ENCODE measurements at regions not wholly inside any gene's neighbourhood (a gene's known extent, or its start where the extent isn't known, plus 50 kb on each side); places are given as distances from the start of the nearest gene placed in this dataset.

DNA sequence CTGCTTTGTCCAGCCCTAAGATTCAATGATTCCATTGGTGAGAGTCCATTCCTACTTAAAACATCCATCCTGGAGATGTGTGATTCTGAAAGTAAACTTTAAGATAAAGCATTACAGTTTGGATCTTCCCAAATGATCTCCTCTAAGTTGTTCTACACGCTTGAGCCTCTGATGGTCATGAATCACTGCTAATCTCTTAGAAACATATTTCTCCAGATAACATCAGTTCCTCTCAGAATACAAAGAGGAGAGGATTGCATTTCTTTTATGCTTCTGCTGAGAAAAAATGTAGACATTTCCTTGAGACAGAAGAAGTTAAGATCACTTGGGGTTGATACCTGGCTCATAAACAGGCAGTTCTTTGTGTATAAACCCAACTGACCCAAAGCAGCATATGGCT, 281.2 kb upstream of the DPH6 start:
- no peaks in the 10 kb centered on the region for H3K36me3 ChIP-seq (ENCODE audit: control insufficient read depth, insufficient read depth, low read length)
- TF ChIP-seq, protein P1, sequence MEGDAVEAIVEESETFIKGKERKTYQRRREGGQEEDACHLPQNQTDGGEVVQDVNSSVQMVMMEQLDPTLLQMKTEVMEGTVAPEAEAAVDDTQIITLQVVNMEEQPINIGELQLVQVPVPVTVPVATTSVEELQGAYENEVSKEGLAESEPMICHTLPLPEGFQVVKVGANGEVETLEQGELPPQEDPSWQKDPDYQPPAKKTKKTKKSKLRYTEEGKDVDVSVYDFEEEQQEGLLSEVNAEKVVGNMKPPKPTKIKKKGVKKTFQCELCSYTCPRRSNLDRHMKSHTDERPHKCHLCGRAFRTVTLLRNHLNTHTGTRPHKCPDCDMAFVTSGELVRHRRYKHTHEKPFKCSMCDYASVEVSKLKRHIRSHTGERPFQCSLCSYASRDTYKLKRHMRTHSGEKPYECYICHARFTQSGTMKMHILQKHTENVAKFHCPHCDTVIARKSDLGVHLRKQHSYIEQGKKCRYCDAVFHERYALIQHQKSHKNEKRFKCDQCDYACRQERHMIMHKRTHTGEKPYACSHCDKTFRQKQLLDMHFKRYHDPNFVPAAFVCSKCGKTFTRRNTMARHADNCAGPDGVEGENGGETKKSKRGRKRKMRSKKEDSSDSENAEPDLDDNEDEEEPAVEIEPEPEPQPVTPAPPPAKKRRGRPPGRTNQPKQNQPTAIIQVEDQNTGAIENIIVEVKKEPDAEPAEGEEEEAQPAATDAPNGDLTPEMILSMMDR (IDR thresholded peaks at IDR 0.05; ENCODE audit: insufficient read depth, low read length, poor library complexity, severe bottlenecking): no peak
- no peak for DNase-seq (ENCODE audit: extremely low read depth, insufficient read length)
- no peak overlapping the region for H3K4me3 ChIP-seq (replicated peaks; ENCODE audit: low read depth, low read length)
- H3K27me3 ChIP-seq (replicated peaks; ENCODE audit: control insufficient read depth, insufficient read depth, low read length): no peaks in the 10 kb centered on the region

DNA sequence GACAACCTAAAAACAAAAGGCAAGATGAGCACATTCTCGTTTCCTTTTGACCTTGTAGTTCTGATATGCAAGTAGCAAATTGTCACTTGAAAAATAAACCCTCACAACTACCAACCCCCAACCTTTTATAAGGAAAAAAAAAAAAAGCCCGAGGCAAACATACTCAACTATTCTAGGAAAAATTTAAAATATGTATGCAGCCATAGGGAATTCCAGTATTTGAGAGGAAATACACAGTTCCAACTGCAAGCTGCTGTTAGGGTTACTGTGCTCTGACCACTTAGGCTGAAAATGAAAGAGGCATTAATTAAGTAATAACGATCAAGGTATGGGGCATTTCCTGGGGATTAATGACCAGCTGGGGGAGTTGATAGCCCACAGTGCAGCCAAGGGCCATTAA, 281.9 kb upstream of the DPH6 start:
- TF ChIP-seq, protein P1 (IDR thresholded peaks at IDR 0.05; ENCODE audit: insufficient read depth, low read length, poor library complexity, severe bottlenecking): no peak
- Histone ChIP-seq H3K36me3 (ENCODE audit: control insufficient read depth, insufficient read depth, low read length) (no peaks in the 10 kb centered on the region), H3K27me3 (replicated peaks; ENCODE audit: control insufficient read depth, insufficient read depth, low read length) (no peaks in the 10 kb centered on the region), H3K4me3 (replicated peaks; ENCODE audit: low read depth, low read length) (no peak overlapping the region)
- no peak for DNase-seq (ENCODE audit: extremely low read depth, insufficient read length)

DNA sequence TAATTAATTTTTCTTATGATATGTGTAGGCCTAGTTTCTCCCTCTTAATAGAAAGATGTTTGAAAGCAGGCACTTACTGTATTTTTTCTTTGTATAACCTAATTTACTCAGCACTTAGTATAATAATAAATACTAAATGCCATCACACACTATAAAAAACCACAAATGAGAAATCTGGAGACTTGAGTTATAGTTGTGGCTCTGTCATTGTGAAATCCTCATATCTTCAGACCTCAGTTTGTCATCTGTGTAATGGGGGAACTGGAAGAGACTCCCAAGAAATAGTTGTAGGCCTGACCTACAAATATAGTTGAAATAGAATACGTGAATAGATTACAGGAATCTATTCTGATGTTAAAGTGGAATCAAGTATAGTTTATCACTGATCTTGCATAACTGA, 287.6 kb upstream of the DPH6 start:
- Histone ChIP-seq H3K4me3 (replicated peaks; ENCODE audit: low read depth, low read length) (no peak overlapping the region), H3K36me3 (ENCODE audit: control insufficient read depth, insufficient read depth, low read length) (no peaks in the 10 kb centered on the region), H3K27me3 (replicated peaks; ENCODE audit: control insufficient read depth, insufficient read depth, low read length) (no peaks in the 10 kb centered on the region; the same call in 1 of the 2 replicates)
- DNase-seq (ENCODE audit: extremely low read depth, insufficient read length): no peak
- TF ChIP-seq, protein P1 (IDR thresholded peaks at IDR 0.05; ENCODE audit: insufficient read depth, low read length, poor library complexity, severe bottlenecking): no peak

DNA sequence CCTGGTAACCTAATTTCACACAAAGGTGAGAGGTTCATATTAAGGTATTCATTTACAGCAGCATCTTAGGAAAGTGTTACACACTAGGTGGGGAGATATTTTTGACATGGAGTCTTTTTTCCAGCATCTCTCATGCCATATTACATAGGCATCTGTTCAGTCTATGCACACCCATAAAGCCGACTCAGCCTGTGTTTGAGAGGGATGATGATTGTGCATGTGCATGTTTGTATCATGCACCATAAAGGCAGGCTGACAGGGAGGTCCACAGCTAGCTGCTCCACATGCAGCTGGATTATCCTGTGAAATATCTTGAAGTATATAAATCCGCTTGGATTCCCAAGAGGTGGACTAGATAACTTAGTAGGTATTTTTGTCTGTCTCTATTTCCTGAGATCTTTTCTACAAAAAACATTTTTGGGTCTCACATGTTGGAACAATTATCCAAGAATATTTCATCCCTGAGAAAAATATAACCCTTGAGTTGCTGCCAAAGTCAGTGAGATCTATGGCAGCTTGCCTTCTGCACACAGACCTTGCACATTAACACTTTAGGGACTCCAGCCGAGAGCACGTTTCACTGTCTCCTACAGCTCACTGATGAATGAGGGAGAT, 288.4 kb upstream of the DPH6 start:
- no peaks in the 10 kb centered on the region for H3K36me3 ChIP-seq (ENCODE audit: control insufficient read depth, insufficient read depth, low read length)
- no peak overlapping the region for H3K4me3 ChIP-seq (replicated peaks; ENCODE audit: low read depth, low read length)
- H3K27me3 ChIP-seq (replicated peaks; ENCODE audit: control insufficient read depth, insufficient read depth, low read length): no peaks in the 10 kb centered on the region; the same call in 1 of the 2 replicates
- TF ChIP-seq, protein P1 (IDR thresholded peaks at IDR 0.05; ENCODE audit: insufficient read depth, low read length, poor library complexity, severe bottlenecking): no peak
- no peak for DNase-seq (ENCODE audit: extremely low read depth, insufficient read length)

DNA sequence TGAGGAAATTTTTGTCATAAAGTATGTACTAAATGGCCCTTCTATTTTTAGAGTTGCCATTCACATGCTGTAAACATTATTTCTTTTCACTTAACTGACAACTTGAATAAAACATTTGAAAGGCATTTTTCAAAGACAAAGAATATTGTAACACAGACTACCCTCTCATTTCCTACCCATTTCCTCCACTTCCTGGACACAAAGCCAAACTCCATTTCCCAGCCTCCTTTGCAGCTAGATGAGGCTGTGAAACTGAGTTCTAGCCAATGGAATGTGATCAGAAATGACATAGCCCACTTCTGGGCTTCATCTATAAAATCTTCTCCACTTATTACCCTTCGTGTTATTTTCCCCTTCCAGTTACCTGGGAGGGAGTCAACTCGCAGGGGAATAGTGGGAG, 288.9 kb upstream of the DPH6 start:
- Histone ChIP-seq H3K27me3 (replicated peaks; ENCODE audit: control insufficient read depth, insufficient read depth, low read length) (no peaks in the 10 kb centered on the region; the same call in 1 of the 2 replicates), H3K36me3 (ENCODE audit: control insufficient read depth, insufficient read depth, low read length) (no peaks in the 10 kb centered on the region), H3K4me3 (replicated peaks; ENCODE audit: low read depth, low read length) (no peak overlapping the region)
- DNase-seq (ENCODE audit: extremely low read depth, insufficient read length): no peak
- TF ChIP-seq, protein P1 (IDR thresholded peaks at IDR 0.05; ENCODE audit: insufficient read depth, low read length, poor library complexity, severe bottlenecking): no peak
